DMS53 treated with DMSO at 0.1 percent for 48 hours (cell line): ENCODE measurements at regions not wholly inside any gene's neighbourhood (a gene's known extent, or its start where the extent isn't known, plus 50 kb on each side); places are given as distances from the start of the nearest gene placed in this dataset.
"Not testable (repeated sequence)": the region's sequence is repeated elsewhere in the genome, so short reads cannot be mapped to it uniquely, and the experiment has no call there.

Experiments used
- DNase-seq: peaks from one replicate; lab custom pipeline; 2025; ENCODE audit not compliant: unreplicated experiment; lab: John Stamatoyannopoulos, UW

DNA sequence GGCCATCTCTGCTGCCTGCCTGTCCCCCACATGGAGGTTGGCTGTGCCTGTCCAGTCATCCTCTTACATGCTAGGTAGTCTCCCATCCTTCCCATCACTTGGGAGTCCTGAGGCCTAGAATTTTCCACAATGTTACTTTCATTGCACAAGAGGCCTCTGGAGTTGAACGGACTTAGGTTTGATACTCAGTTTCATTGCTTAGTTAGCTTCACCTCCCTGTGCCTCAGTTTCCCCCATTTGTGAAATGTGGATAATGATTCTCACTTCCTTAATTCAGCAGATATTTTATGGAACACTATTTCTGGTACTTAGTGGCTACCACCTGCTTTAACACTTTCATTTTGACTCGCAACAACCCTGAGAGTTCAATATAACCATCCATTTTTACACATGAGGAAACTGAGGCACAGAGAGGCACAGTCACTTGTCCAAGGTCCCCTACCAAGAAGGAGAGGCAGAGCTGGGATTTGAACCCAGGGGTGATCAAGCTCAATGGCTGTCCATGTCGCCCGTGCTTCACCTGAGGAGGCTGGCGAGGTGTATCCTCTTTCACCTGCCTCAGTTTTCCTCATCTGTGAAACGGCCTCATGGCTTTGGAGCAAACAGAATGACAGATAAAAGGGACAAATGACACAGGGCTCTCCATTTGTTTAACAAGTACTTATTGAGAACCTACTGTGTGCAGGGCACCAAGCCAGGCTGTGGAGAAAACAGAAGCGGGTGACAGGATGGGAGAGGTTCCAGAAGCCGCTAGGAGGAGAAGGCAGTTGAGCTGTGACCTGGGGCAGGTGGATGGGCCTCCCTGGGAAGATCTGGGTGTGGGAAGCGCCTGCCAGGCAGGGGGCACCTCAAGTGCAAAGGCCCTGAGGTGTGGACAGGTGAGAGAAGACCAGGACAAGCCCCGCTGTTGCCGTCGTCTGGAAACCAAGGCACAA is 154.3 kb upstream of the PTPN1 start:
- no peak for DNase-seq

DNA sequence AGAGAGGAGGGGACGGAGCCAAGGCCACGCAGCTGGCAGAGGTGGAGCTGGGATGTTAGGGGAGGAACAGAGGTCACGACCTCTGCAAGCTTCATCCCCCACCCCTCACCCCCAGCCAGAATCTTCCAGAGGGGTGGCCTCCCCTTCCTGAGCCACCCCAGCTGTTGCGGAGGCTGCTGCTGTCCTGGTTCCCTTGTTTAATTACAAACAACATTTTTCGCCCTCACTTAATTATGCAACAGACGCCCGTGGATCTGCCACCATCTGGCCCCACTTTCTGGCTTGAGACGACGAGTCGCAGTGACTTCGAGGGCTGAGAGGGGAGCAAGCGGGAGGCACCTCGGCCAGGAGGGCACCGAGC is 153.7 kb upstream of the PTPN1 start:
- DNase-seq: no peak

DNA sequence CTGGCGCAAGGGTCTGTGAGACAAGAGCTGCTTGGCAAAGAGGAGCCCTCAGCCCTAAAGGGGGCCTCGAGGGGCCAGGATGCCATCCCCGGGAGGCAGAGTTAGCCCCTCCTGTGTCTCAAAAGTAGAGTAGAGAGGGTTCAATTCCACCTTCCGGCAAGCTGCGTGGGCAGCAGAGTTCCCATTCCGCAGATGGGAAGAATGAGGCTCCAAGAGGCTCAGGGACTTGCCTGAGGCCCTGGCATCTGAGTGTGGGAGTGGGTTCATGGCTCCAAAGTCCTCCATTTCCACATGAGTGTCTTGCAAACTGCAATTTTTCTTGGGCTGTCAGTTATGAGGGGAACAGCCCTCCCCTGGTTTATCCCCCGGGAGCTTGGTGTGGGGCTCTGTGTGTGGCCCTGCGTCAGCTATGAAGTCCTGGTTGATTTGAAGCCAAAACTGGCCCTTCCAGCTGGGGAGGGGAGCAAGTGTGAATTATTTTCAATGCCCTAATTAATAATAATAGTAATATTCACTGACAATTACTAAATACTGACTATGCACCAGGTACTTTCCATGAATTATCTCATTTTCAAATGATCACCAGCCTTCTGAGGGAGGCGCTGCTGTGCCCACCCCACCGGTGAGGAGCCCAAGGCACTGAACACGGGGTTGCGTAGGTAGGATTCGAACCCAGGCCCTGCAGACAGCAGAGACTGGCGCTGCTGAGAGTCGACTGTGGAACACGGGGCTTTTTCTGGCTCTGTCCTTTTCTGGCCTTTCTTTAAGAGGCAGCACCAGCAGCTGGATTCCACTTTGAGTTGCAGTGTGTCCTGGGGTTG is 153.0 kb upstream of the PTPN1 start:
- no peak for DNase-seq

DNA sequence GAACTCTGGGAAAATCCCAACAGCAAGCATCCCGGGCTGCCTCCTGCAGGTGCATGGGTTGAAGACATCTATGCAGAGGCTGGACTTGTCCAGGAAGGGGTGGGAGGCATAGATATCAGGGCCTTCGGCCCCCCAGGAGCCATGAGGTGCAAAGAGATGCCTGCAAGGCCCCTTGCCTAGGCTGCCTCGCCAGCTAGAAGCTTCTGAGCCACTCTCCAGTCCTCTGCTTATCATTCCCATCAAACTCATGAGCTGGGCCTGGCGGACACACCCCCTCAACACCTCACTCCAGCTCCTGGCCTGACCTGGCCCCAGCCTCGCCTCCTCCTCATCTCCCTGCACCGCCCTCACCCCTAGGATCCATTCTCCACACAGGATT is 152.4 kb upstream of the PTPN1 start:
- DNase-seq: no peak

DNA sequence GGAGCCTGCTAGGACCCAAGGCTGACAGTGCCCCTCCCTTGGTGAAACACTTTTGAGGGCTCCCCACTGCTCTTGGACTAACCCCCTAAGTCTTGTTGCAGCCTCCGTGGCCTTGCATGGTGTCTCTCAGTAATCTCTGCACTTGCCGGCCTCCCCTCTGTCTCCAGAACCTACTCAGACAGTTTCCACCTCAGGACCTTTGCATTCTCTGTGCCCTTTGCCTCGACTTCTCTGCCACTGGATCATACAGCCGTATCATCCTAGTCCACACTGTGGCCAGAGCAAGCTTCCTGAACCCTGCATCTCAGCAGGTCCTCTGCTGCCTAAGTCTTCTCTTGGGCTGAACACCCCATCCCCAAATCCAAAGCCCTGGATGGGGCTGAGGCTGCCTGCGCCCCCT is 152.0 kb upstream of the PTPN1 start:
- DNase-seq: no peak

DNA sequence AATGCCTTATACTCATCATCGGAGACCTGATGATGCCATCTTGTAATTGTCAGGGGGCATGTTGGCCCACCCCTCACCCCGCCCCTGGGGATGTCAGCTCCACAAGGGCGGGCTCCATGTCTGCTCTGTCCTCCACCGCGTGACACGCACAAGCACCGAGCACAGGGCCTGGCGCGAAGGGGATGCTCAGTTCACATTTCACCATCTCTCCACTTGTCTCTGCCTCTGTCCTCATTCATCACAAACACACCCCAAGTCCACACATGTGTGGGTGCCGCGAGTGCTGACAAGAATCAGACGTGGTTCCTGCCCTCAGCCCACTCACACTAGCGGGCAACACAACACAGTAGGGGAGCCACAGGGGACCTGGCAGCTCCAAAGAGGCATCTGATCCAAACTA is 151.2 kb upstream of the PTPN1 start:
- no peak for DNase-seq

DNA sequence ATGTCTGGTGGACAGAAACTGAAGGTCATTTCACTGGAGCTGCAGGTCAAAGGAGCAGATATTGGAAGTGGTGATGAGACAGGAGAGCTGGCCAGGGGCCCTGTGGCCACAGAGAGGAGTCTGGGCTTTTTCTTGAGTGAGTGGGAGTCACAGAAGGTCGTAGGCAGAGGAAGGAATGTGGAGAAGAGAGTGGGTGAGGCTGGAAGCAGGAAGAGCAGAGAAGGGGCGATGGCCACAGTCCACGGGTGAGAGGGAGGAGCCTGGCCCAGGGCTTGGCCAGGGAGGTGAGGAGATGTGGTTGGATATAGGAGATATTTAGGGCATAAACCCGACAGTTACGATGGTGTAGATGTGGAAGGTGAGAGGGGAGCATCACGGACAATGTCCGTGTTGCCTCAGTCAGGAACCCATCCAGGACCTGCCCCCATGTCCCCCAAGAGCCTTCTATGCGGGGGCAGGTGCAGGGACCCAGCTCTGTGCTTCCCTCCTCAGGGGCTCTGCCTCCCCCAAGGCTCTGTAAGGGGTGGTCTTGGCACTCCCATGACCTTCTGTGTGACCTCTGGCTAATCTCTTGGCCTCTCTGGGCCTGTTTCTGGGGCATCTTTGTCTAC is 150.5 kb upstream of the PTPN1 start:
- DNase-seq: peak; percentile 12

DNA sequence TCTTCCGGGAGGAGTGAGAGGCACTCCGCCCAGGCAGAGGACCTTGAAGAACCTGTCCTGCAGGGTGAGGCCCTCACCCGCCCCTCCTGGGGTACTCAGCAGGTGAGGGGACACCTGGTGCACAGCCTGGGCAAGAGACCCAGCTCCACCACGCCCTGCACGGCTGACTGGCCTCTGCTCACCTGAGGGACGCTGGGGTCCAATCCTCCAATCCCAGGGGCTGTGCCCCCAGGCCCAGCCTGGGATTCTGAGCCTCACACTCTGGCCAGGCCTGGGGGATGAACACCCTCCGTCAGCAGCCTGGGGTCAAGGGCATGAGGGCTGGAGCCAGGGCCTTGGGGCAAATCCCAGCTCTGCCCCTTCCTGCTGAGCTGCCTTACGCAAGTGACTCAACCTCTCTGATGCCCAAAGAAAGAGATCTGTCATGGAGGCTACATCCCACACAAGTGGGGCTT is 149.9 kb upstream of the PTPN1 start:
- DNase-seq: peak; percentile 60

DNA sequence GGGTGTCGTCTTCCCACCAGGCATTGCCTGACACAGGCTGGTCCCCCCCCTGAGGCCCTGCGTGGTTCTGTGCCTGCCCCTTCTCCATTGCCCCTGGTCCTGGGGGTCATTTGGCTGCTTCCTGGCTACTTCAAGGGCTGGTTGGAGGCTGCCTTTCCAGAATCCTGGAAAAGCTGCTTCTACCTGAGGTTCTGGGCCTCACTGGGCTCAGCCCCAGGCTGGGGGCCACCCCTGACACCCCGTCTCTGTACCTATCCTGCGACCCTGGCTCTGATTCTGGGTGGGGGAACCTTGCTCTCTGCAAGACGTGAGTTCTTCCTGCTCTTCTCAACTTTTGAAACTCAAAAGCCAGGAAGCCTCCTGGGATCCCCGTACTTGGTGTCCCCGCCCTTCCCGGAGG is 149.3 kb upstream of the PTPN1 start:
- DNase-seq: no peak

DNA sequence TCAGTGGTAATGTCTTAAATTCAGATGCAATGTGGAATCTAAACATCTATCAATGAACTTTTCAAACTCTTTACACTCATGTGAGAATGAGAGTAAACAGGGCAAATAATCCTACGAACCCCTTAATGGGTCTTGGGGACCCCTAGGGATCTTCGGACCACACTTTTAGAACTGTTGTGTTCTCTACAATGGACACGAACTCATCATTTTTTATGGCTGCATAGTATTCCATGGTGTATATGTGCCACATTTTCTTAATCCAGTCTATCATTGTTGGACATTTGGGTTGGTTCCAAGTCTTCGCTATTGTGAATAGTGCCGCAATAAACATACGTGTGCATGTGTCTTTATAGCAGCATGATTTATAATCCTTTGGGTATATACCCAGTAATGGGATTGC is 148.0 kb upstream of the PTPN1 start:
- DNase-seq: not testable (repeated sequence)

DNA sequence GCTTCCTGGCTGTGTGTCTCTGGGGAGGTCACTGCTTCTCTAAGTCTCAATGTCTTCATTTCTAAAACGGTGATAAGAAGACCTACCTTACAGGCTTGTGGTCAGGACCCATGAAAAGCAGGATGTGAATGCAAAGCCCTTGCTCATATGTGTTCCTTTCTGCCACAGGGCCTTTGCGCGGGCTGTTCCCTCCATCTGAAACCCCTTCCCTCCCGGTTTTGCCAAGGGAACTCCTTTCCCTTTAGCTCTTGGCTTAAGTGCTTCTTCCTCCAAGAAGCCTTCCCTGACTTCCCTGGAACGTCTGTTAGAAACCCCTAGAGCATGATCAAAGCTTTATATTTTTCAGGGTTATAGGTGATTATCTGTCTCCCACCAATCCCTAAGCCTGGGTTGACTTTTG is 147.2 kb upstream of the PTPN1 start:
- no peak for DNase-seq

DNA sequence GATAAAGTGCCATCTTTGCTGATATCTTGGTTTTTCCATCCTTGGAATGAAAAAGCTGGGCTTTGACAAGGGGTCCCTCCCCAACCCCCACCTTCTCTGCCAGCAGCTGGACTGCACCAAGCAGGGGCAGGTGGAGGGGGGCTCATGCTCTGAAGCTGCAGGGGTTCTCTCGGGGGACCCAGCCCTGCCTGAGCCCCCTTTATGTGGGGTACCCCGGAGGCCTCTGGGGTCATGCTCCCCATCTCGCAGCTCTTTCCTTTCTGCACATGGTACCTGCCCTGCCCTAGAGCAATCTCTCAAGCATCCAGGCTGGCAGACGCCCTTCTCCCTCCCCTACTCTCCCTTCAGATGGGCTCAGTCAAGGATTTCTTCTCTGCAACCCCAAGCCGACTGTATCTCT is 146.7 kb upstream of the PTPN1 start:
- DNase-seq: no peak

DNA sequence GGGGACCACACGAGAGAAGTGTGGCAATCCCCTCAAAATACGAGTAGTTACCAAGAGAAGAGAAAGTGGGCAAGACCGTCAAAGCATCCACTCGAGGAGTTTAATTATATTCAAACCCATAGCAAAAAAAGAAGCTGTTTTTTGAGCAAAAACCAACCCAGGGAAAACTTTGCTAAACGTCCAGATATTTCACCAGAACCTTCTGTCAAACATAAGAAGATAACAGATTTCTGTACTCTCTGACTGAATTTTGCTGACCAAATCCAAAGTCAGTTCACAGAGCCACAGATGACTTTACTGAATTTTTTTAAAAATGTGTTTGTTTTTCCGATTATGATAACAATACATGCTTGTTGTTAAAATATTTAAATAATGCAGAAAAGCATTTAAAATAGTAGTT is 145.6 kb upstream of the PTPN1 start:
- DNase-seq: no peak

DNA sequence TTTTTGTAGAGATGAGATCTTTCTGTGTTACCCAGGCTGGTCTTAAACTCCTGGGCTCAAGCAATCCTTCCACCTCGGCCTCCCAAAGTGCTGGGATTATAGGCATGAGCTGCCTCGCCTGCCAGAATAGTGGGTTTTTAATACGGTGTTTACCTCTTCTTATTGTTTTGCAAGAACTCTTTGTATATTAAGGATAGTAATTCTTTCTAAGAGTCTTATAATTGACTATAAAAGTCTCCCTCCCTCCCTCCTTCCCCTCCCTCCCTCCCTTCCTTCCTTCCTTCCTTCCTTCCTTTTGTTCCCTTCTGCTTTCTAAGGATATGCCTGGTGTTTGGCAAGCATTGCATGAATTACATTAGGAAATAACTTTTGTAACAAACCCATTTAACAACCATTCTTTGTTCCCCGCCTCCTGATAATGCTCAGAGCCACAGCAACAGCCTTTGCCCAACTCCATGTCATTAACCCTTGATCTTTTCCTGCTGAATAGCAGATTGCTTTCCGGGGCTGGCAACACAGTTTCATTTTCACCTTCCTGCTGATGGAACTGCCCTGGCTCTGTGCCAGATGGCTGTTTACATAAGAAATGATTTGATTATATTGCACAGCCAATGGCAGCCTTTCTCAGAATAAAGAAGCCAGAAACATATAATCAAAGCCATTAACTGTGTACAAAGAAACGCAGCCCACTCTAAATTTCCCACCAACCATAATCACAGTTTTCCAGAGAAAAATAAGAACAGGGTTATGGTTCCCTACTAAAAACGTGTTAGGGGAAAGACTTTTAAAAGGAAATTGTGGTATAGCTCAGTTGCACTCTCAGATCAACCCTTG is 143.7 kb upstream of the PTPN1 start:
- peak; percentile 50 for DNase-seq

DNA sequence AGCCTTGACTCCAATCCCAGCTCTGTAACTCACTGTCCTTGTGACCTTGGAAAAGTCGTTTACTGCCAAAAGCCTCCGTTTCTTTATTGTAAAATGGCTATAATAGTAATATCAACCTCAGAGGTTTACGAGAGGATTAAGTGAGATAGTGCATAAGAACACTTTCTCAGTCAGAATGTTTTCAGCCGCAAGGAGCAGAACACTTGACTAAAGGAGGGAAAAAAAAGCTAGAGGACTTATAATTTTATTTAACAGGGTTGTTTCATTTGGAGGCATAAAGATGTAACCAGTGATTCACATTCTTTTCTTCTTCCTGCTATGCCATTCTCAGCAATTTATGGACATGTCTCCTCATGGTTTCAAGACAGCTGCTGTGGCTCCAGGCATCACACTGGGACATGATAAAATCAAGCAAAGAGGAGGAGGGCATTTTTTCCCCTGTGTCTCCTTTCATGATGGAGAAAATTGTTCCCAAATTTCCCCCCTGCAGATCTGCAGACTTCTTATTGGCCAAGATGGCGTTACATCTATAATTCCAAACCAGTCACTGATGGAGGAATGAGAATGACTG is 143.0 kb upstream of the PTPN1 start:
- DNase-seq: no peak

DNA sequence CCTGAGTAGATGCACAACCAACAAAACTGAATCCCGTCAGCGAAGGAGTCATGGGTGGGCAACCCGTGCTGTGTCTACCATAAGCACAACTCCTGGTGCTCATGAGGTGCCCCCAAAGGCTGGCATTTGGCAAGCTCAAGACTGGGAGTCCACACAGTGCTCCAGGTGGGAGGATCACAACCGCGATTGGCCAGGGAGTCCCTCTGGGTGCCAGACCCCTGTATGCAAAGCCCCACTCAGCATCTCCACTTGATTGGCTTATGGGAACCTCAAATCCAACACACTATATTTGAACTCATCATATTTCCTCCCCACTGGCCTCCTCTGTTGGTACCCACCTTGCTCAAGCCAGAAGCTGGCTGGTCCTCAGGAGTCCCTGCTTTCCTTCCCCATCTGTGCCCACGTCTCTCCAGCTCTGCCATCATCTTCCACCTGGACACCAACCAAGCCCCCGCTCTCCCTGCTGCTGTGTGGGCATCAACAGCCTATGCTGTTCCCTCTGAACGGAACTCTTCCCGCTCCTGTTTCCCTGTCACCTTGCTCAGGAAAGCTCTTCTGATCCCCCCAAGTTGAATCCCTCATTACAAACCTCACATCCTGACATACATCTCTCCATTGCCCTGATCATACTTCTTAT is 142.3 kb upstream of the PTPN1 start:
- DNase-seq: no peak

DNA sequence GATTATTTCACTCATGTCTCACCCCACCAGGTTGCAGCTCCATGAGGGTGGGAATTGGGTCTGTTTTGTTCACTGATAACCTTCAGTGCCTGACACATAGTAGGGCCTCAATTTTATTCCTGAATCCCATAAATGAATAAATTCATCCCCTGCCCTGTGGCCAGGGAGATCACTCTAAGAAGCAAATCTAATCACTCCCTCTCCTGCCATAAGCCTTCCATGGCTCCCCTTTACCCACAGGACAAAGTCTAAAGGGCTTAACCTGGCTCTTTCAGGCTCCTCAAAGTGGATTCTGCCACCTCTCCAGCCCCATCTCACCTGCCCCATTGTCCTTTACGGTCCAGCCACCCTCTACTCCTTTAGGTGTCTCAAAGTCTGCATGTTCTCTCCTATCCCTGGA is 141.8 kb upstream of the PTPN1 start:
- DNase-seq: no peak

DNA sequence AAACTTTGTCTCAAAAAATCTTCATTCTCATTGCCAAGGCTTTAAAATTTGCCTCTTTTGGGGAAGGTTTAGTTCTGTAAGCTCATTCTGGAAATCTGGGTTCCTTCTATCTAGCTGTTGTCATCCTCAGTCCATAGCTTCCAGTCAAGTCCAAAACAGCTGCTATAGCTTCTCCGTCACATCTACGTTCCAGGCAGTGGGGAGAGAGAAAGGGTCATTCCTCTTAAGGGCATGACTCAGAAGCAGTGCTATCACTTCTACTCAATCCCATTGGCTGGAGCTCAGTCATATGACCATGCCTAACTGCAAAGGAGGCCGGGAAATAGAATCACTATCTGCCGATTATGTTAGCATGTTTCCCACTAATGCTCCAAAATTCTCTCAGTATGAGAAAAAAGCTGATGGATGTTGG is 141.4 kb upstream of the PTPN1 start:
- peak; percentile 22 for DNase-seq

DNA sequence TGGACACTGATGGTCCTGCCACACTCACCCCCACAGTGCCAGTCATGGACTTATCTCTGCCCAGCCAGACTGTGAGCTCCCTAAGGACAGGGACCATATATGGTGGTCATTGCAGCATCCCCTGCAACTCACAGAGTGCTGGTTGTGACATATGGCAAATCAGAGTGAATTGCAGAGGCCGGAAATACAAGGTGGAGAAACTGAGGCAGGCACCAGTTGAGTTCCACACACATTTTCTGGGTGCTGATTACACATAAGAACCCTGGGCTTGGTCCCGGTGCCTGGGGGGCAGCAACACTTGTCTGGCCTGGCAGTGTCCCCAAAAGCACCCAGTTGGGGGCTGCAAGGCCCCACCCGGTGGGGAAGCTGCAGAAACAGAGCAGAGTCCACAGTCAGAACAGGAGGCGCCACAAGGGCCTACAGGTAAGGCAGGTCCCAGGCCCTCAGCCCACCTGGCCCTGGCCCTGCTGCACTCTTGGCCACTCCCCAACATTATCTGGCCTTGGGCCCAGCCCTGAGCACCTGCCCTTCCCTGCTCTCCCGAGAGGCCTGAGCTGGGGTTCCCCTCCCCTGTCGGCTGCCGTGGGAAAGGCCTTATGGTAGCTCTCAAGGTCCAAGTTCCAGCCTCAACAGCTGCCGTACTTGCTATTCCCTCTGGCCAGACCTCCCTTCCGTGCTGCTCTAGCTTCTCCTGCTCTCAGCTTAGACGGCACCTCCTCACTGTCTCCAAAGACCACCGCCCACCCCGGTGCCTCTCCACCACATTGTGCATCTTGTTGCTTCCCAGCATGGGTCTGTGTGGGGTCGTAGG is 140.8 kb upstream of the PTPN1 start:
- DNase-seq: peak; percentile 89
